ENCODE measurements at regions not wholly inside any gene's neighbourhood (a gene's known extent, or its start where the extent isn't known, plus 50 kb on each side); places are given as distances from the start of the nearest gene placed in this dataset.

DNA sequence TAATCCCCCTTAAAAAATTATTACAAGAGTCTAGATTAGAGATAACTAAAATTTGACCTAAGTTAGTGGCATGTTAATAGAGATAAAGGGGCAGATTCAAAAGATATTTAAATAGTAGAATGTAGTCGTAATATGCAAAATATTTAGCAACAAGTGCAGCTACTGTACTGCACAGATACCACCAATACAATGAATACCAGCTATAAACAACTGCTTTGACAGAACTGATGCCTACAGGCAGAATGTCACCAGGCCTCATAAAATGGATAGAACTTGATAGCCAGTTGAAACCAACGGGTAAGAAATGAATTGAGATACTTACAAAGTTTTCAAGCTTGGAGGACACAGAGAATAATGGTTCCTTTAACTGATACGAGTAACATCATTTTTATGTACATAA is 249.3 kb upstream of the VEPH1 start:
- Histone ChIP-seq H3K9me3 (no peaks in the 10 kb centered on the region), H3K27me3 (peaks cover 0 to 3% (median 0%) of the 10 kb centered on the region in 4 donors), H3K27ac (no peak overlapping the region), H3K4me3 (no peak overlapping the region), H3K36me3 (no peaks in the 10 kb centered on the region), H3K4me1 (no peaks in the 10 kb centered on the region)
- TF ChIP-seq, protein P1, sequence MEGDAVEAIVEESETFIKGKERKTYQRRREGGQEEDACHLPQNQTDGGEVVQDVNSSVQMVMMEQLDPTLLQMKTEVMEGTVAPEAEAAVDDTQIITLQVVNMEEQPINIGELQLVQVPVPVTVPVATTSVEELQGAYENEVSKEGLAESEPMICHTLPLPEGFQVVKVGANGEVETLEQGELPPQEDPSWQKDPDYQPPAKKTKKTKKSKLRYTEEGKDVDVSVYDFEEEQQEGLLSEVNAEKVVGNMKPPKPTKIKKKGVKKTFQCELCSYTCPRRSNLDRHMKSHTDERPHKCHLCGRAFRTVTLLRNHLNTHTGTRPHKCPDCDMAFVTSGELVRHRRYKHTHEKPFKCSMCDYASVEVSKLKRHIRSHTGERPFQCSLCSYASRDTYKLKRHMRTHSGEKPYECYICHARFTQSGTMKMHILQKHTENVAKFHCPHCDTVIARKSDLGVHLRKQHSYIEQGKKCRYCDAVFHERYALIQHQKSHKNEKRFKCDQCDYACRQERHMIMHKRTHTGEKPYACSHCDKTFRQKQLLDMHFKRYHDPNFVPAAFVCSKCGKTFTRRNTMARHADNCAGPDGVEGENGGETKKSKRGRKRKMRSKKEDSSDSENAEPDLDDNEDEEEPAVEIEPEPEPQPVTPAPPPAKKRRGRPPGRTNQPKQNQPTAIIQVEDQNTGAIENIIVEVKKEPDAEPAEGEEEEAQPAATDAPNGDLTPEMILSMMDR (IDR thresholded peaks at IDR 0.05), result no peak
- 39 to 68% methylated on average over 3 of the region's 3 CpGs for WGBS, 2 donors
- ATAC-seq (no peak), DNase-seq (no peak), FAIRE-seq (no peak)
- intact Hi-C loops (cut with DNase I), result no loop called here

DNA sequence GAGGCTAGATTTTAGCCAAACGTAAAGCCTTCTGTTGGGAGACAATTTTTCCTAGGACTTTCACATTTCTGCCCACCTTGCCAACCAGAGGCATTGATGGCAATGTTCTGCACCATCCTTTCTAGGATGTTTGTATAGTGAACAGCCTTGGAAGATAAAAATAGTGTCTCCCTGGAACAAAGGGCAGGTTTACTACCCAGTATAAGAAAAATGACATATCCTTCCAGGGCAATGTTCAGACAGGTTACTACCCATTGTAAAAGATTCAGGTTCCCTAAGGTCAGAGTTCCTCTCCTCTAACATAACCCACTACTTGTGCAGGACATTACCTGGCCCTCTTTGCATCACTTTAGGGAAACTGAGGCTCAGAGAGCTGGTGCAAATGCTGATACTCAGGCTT is 248.2 kb upstream of the VEPH1 start:
- Histone ChIP-seq H3K27ac (no peak overlapping the region), H3K9me3 (no peaks in the 10 kb centered on the region), H3K27me3 (no peaks in the 10 kb centered on the region), H3K4me3 (no peak overlapping the region), H3K36me3 (no peaks in the 10 kb centered on the region), H3K4me1 (no peaks in the 10 kb centered on the region)
- WGBS, 2 donors, result 51 to 77% methylated on average over 1 of the region's 1 CpG
- ATAC-seq (no peak), FAIRE-seq (no peak), DNase-seq (no peak)
- TF ChIP-seq, protein P1 (IDR thresholded peaks at IDR 0.05), result no peak
- intact Hi-C loops (cut with DNase I), result no loop called here

GRCh38 chr3:157746391-157746790 is 243.2 kb upstream of the VEPH1 start:
- Histone ChIP-seq H3K9me3 (no peaks in the 10 kb centered on the region), H3K27ac (no peak overlapping the region), H3K4me3 (no peak overlapping the region), H3K27me3 (no peaks in the 10 kb centered on the region), H3K36me3 (no peaks in the 10 kb centered on the region), H3K4me1 (no peaks in the 10 kb centered on the region)
- TF ChIP-seq, protein P1 (IDR thresholded peaks at IDR 0.05), result no peak
- 74 to 80% methylated on average over 1 of the region's 1 CpG for WGBS, 2 donors
- DNase-seq, result no peak
- no peak for ATAC-seq
- FAIRE-seq, result no peak
- intact Hi-C loops (cut with DNase I), result no loop called here

- no peaks in the 10 kb centered on the region for H3K27me3 ChIP-seq
- FAIRE-seq, result no peak
- intact Hi-C loops (cut with DNase I), result no loop called here
- no peak for DNase-seq
- H3K9me3 ChIP-seq, result no peaks in the 10 kb centered on the region
- H3K4me1 ChIP-seq, result no peaks in the 10 kb centered on the region
- no peak overlapping the region for H3K27ac ChIP-seq
- TF ChIP-seq, protein P1 (IDR thresholded peaks at IDR 0.05), result no peak
- H3K4me3 ChIP-seq, result no peak overlapping the region
- no peaks in the 10 kb centered on the region for H3K36me3 ChIP-seq
- no peak for ATAC-seq
Observed at GRCh38 chr3:157741607-157742006, 238.4 kb upstream of the VEPH1 start.

DNA sequence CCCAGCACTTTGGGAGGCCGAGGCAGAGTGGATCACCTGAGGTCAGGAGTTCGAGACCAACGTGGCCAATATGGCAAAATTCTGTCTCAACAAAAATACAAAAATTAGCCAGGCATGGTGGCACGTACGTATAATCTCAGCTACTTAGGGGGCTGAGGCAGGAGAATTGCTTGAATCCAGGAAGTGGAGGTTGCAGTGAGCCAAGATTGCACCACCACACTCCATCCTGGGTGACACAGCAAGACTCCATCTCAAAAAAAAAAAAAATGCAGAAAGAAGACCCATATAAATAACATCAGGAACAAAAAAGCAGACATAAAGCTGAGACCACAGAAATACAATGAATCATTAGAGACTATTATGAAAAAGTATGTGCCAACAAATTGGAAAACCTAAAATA is 235.2 kb upstream of the VEPH1 start:
- Histone ChIP-seq H3K36me3 (no peaks in the 10 kb centered on the region), H3K9me3 (no peaks in the 10 kb centered on the region), H3K27me3 (no peaks in the 10 kb centered on the region), H3K27ac (no peak overlapping the region), H3K4me1 (no peaks in the 10 kb centered on the region), H3K4me3 (no peak overlapping the region)
- FAIRE-seq (no peak), ATAC-seq (no peak), DNase-seq (no peak)
- intact Hi-C loops (cut with DNase I), result no loop called here
- WGBS, 2 donors, result 57 to 79% methylated on average over 5 of the region's 5 CpGs
- TF ChIP-seq, protein P1 (IDR thresholded peaks at IDR 0.05), result no peak

Measured in pancreas (tissue), 10 donors.